ENCODE measurements at regions not wholly inside any gene's neighbourhood (a gene's known extent, or its start where the extent isn't known, plus 50 kb on each side); places are given as distances from the start of the nearest gene placed in this dataset.

DNA sequence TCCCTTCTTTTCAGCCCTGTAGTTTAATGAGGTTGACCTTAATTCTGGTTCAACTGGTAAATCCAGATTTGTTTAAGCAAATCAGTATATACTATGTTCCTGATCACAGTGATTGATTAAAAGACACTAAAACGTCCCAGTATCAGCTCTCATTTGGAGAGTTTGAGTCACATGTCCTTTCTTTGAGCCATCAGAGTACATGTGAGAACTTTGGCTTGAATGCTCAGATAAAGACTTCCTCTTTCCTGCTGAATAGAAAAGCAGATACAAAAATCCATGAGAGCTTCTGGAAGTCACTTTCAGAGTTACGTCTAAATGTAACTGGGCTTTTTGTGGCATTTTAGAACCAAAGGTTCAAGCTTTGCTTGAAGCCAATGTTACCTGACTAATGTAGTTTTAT lies 341.8 kb upstream of the SATB1 start:
- TF ChIP-seq CTCF (IDR thresholded peaks at IDR 0.05; ENCODE audit: low read length) (no peak), EZH2 (IDR thresholded peaks at IDR 0.05; ENCODE audit: borderline replicate concordance, low read length) (no peak)
